ENCODE measurements at regions not wholly inside any gene's neighbourhood (a gene's known extent, or its start where the extent isn't known, plus 50 kb on each side); places are given as distances from the start of the nearest gene placed in this dataset.

DNA sequence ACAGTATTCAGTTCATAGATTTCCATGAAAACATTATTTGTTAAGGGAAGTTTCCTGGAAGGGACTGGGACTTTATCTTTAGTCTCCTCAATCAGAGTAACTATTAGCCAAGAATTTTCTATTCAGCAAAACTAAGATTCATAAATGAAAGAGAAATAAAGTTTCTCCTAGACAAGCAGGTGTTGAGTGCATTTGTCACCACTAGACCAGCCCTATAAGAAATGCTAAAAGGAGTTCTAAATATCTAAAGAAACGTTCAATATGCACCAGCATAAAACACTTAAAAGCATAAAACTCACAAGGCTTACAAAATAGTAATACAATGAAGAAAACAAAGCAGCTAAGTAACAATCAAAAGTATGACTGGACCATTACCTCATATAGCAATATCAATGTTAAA lies 423.0 kb downstream of the TECRL start:
- TF ChIP-seq, protein P1, sequence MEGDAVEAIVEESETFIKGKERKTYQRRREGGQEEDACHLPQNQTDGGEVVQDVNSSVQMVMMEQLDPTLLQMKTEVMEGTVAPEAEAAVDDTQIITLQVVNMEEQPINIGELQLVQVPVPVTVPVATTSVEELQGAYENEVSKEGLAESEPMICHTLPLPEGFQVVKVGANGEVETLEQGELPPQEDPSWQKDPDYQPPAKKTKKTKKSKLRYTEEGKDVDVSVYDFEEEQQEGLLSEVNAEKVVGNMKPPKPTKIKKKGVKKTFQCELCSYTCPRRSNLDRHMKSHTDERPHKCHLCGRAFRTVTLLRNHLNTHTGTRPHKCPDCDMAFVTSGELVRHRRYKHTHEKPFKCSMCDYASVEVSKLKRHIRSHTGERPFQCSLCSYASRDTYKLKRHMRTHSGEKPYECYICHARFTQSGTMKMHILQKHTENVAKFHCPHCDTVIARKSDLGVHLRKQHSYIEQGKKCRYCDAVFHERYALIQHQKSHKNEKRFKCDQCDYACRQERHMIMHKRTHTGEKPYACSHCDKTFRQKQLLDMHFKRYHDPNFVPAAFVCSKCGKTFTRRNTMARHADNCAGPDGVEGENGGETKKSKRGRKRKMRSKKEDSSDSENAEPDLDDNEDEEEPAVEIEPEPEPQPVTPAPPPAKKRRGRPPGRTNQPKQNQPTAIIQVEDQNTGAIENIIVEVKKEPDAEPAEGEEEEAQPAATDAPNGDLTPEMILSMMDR (IDR thresholded peaks at IDR 0.05), result no peak
- TF ChIP-seq POLR2A (IDR thresholded peaks at IDR 0.05), result no peak

All from esophagus squamous epithelium (tissue), 4 donors.